HG03354 (cell line): ENCODE measurements at regions not wholly inside any gene's neighbourhood (a gene's known extent, or its start where the extent isn't known, plus 50 kb on each side); places are given as distances from the start of the nearest gene placed in this dataset.
"Not testable (repeated sequence)": the region's sequence is repeated elsewhere in the genome, so short reads cannot be mapped to it uniquely, and the experiment has no call there.

ENCODE experiments used
- ATAC-seq: cut with Tn5 transposase; IDR thresholded peaks from one replicate; pipeline ENCODE4 v1.9.1; 2021; ENCODE audit warnings: mild to moderate bottlenecking; ENCODE audit not compliant: unreplicated experiment, poor library complexity, severe bottlenecking

GRCh38 chr6:10078581-10078980, 336.3 kb downstream of the TFAP2A start:
- ATAC-seq = no peak

- ATAC-seq = not testable (repeated sequence)
These were observed 340.1 kb downstream of the TFAP2A start for GRCh38 chr6:10074726-10075125.

DNA sequence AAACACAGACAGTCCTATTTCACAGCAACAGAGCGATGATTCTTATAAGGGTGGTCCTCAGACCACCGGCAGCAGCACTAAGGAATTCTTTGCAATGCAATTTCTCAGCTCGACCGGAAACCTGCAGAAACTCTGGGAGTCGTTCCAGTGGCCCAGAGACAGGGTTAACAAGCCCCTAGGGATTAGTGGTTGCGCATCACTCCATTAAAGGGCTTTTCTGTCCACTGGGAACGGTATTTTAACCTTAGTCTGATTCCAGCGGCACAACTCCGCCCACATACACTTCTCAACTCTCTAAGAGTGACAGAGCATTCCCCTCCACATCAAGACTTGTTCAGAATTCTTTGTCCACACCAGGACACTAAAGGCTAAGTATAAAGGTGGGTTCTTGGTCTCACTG, 341.5 kb downstream of the TFAP2A start:
- ATAC-seq = no peak

DNA sequence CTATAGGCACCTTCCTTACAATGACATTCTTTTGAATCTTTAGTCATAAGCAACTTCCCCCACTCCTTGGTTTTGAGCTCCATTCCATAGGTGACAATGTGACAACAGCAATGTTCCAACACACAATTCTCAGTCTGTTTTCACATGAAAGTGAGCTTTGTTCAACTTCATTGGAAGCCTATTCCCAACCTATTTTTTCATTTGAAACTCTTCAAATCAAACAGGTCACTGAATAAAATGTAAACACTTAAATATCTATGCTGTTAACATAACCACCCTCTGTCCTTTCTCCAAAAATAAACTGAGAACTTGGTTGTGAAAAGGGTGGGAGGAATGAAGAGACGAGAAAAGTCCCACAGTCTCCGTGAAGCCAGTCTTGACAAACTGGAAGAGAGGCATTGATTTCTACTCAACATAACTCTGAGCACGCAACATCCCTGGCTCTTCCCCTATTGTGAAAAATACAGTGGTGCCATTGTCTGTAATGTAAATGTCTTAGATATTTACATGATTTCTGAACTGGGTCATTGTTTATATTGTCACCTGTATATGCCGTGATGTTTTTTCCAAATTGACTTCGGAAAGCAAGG, 343.1 kb downstream of the TFAP2A start:
- no peak for ATAC-seq

DNA sequence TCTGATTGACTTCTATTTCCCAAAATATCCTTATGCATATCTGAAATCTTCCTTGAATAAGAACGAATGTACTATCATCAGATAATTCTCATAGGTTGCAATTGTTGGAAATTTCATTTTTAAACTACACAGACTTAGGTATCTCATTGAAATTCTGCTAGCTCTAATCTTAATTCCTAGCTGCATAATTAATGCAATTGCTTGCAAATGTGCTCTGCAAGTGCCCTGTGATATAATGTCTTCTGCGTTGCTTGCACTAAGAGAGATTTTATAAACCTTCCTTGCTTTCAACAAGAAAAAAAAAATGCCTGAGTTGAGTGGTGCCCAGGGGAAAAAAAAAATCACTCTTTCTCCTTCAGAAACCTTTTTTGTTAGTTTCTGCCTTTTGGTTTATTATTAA, 354.9 kb downstream of the TFAP2A start:
- ATAC-seq = no peak

- no peak for ATAC-seq
These were observed 360.2 kb downstream of the TFAP2A start for GRCh38 chr6:10054672-10055071.

DNA sequence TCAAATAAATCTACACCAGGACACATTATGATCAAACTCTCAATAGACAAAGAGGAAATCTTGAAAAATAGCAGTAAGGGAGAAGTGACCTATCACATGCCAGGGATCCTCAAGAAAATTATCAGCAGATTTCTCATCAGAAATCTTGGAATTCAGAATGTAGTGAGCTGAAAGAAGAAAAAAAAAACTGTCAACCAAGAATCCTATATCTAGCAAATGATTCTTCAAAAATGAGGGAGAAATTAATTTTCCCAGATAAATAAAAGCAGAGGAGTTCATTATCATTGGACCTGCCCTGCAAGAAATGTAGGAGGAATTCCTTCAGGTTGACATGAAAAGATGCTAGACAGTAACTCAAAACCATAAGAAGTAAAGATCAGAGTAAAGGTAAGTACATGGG, 363.6 kb downstream of the TFAP2A start:
- no peak for ATAC-seq

DNA sequence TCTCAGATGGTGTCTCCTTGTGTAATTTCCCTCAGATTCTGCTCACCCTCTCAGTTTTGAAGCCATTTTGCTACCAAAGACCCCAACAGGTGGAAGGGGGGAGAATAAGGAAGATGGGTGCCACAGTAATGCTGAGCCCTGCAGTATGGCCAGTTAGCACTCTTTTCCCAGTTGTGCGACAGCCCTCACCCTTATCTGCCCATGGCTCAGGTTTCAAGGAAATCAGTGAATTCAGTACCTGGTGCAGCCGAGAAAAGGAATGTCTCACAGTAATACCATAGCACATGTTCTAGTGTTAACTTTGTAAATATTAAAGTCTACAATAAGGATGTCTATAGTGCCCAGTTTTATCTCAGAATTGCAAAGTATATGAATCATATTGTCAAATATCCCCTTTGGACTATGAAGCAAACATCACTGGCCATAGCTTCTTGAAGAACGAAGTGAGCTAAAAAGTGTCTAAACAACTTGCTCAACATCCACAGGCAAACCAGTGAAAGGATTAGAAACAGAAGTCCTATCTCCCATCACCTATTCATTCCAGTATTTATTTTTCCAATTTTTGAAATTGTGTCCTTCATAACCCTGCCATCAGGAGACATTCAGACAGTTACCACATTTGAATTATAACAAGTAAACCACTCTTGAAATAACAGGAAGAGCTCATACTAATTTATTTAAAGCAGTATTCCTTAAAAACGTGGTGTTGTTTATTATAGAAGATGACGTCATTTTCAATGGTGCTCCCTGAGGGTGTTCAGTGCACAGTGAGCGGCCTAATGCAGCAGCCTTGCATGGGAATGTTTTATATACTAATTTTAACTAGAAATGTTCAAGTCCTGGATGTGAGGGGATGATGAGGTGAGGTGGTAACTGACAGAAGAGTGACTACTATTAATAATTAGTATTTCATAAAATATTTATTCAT, 366.2 kb downstream of the TFAP2A start:
- ATAC-seq = no peak

DNA sequence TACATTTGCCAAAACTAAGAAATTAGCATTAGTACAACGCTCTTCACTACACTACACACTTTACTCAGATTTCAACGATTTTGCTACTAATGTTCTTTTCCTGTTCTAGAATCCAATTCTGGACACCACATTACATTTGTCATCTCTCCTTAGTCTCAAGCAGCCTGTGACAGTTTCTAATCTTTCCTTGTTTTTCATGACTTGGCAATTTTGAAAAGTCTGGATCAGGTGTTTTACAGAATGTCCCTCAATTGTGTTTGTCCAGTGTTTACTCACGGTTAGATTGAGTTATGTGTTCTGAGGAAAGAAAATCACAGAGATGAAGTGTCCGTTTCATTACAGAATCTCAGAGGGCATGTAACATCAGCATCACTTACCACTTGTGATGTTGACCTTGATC, 372.6 kb downstream of the TFAP2A start:
- ATAC-seq = no peak

- no peak for ATAC-seq
These were observed 381.5 kb downstream of the TFAP2A start for GRCh38 chr6:10033223-10033829.

DNA sequence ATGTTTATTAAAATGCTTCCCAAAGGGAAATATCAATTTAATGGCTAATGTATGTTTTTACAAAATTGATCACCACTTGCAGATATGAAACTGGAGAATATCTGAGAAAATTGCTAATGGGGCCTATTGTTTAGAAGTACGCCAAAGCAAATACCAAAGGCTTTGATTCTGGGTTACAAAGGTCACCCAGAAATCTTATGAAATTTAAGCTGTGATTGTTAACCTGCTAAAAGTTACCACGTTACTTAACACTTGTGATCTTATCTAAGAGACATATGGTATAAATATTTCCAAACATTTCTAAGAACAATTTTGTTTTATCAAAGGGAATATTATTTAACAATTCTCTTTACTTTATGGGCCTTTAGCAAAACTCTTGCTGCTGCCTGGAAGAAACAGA, 383.3 kb downstream of the TFAP2A start:
- ATAC-seq = no peak

DNA sequence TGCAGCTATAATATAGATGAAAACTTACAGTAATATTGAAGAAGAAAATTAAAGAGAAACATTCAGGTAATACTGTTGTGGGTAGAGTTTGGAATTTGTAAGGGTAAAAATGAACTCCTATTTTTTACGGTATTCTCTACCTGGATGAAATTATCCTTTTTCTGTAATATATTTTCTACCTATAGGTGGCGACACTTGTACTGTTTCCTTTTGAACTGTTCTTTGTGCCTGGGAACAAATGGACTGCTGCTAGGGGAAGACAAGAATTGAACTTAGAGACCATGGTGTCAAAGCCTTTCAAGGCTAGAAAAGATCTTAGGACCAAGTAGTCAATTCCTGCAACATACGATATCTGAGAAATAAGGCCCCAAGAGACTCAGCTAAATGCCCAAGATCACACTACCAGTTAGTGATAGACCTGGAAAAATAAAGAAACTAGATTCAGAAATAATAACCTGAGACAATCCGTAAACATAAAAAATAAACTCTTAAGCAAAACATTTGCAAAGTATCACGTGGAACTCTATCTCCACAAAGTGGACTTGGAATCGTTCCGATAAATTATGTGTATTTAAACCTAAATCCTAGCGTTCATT, 383.8 kb downstream of the TFAP2A start:
- ATAC-seq = peak; percentile 56

GRCh38 chr6:10028222-10028621, 386.7 kb downstream of the TFAP2A start:
- ATAC-seq = no peak

DNA sequence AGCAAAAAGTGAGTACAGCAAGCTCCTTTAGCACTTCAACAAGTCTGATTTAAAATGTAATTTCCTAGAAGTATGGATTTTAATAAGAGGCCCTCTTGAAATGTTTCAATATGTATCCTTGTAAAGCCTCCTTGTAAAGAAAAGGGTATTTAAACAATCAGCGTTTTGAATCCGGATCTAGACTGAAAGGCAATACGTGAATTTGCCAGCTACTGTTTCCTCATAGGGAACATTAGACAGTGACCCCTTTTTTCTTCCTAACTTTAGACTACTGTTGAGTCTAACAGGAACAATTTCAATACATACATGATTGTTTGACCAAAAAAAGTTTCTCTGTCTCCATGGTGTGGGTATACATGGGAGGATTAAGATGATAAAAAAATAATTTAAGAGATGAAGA, 395.0 kb downstream of the TFAP2A start:
- no peak for ATAC-seq

- no peak for ATAC-seq
These were observed 400.3 kb downstream of the TFAP2A start for GRCh38 chr6:10014557-10014956.

- ATAC-seq = no peak
These were observed 414.3 kb downstream of the TFAP2A start for GRCh38 chr6:10000551-10000950.

DNA sequence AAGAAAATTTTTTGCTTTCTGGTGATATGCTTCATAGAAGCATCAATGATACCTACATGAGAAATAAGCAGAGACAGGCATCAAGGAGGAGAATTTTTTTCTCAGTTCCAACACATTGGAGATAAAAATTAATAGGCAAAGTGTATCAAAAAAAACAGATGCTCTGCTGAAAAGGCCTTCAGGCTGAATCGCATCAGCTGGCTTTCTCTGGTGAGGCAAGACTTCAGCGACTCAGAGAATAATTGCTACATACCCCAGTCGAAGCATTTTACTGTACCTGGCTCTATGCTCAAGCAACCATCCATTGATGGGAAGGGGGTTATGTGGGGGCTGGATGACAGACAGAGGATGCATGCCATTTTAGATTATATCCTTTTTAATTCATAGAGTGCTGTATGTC, 415.1 kb downstream of the TFAP2A start:
- no peak for ATAC-seq

DNA sequence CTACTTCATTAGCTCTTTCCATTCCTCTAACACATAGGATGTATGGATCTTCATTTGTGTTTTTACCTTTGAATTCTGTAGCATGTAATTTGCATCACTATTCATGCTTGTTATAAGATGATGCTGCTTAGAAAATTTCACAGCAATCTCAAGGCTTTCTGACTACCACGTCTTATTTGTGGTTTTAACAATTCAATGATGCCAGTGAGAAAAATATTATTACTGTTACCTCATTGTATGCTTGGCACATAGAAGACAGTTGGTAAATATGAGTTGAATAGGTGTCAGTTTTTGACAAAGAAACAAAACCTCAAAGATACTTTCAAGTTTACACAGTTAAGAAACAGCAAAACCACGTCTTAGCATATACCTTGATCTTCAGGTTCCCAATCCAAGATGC, 428.6 kb downstream of the TFAP2A start:
- no peak for ATAC-seq

DNA sequence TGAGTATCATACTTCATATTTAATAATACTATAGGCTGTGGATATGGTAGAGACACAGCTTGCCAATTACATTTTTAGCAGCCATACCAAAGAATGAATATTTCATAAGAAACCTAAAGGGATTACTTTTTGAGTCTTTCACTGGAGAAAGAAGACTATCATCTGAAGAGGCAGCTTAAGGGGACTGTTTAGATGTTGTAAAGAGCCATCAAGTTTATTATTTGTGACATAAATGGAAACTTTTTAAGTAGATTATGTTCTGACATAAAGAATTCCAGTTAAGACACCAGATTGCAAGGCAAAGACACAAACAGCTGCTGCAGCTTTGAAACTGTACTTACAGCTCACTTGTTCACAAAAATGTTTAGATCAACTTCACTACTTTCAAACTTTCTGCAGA, 429.4 kb downstream of the TFAP2A start:
- ATAC-seq = no peak

GRCh38 chr6:9984607-9985006, 430.3 kb downstream of the TFAP2A start:
- ATAC-seq = no peak

- ATAC-seq = no peak
These were observed 431.7 kb downstream of the TFAP2A start for GRCh38 chr6:9983168-9983567.
